ENCODE measurements at regions not wholly inside any gene's neighbourhood (a gene's known extent, or its start where the extent isn't known, plus 50 kb on each side); places are given as distances from the start of the nearest gene placed in this dataset.

DNA sequence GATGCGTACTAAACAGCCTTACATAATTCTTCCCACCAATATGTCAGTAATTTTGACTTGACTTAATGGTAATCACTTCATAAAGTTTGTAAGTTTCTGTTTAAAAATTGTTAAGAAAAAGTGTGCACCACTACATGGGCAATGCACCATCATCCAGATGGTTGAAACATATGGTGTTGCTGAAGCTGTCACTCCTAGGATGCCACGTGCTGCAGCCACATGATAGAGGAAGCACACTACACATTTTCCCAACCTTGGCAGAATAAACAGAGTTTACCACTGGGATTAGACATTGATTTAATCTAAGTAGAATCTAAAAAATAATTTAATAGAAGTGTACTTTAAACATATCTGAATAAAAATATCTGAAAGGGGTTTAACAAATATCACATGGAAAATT, 1209.9 kb downstream of the NSUN3 start:
- no peaks in the 10 kb centered on the region for H3K9me3 Mint-ChIP-seq (ENCODE audit: unreplicated experiment)

DNA sequence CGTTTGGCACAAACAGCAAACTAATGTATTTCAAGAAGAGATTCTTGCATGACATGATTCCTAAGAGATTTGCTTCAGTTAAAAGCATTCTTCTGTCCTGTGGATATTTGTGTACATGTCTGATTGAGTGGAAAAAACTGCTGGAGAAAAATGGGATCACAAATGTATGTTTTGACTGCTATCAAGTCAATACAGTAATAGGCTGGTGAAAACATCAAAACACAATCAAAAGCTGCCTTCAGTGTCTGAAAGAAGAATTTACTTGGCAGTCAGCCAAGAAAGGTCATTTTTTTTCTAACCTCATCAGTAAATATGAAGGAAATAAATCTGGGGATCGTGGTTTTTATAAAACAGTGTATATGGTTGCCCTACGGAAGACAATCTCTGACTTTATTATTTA, 1214.8 kb downstream of the NSUN3 start:
- FAIRE-seq (no peak), DNase-seq (ENCODE audit: low read depth) (no peak)
- Histone ChIP-seq H3K27ac (ENCODE audit: low read depth, low read length) (no peak overlapping the region), H3K9me3 (ENCODE audit: insufficient read depth, low read depth, low read length) (no peaks in the 10 kb centered on the region), H3K4me2 (ENCODE audit: low read length) (no peak overlapping the region), H3K27me3 (ENCODE audit: insufficient read depth, low read length) (no peaks in the 10 kb centered on the region), H2AFZ (ENCODE audit: low read depth, low read length) (no peak overlapping the region), H3K9ac (ENCODE audit: low read length) (no peak overlapping the region), H3K36me3 (ENCODE audit: insufficient read depth, low read length) (no peaks in the 10 kb centered on the region), H4K20me1 (ENCODE audit: insufficient read depth, low read length) (no peaks in the 10 kb centered on the region), H3K79me2 (ENCODE audit: insufficient read depth, low read length) (no peaks in the 10 kb centered on the region), H3K4me1 (ENCODE audit: insufficient read depth, low read length) (peaks cover 4% of the 10 kb centered on the region), H3K4me3 (ENCODE audit: insufficient read depth, low read depth, low read length) (no peak overlapping the region)
- TF ChIP-seq, protein P1, sequence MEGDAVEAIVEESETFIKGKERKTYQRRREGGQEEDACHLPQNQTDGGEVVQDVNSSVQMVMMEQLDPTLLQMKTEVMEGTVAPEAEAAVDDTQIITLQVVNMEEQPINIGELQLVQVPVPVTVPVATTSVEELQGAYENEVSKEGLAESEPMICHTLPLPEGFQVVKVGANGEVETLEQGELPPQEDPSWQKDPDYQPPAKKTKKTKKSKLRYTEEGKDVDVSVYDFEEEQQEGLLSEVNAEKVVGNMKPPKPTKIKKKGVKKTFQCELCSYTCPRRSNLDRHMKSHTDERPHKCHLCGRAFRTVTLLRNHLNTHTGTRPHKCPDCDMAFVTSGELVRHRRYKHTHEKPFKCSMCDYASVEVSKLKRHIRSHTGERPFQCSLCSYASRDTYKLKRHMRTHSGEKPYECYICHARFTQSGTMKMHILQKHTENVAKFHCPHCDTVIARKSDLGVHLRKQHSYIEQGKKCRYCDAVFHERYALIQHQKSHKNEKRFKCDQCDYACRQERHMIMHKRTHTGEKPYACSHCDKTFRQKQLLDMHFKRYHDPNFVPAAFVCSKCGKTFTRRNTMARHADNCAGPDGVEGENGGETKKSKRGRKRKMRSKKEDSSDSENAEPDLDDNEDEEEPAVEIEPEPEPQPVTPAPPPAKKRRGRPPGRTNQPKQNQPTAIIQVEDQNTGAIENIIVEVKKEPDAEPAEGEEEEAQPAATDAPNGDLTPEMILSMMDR (IDR thresholded peaks at IDR 0.05; ENCODE audit: insufficient read depth, low read depth, low read length), result no peak
- TF ChIP-seq EZH2 (IDR thresholded peaks at IDR 0.05; ENCODE audit: insufficient read depth, low read length), result no peak
- peaks cover 22% of the 10 kb centered on the region for H3K4me1 Mint-ChIP-seq (ENCODE audit: low read depth, unreplicated experiment)
- no peaks in the 10 kb centered on the region for H3K9me3 Mint-ChIP-seq (ENCODE audit: unreplicated experiment)
- H3K27me3 Mint-ChIP-seq (ENCODE audit: low read depth, unreplicated experiment), result no peaks in the 10 kb centered on the region
- H3K27ac Mint-ChIP-seq (ENCODE audit: unreplicated experiment), result no peak overlapping the region
- H3K36me3 Mint-ChIP-seq (ENCODE audit: low read depth, unreplicated experiment), result no peaks in the 10 kb centered on the region
- no peak overlapping the region for H3K4me3 Mint-ChIP-seq (ENCODE audit: unreplicated experiment)

More for the DNA sequence above, 1209.9 kb downstream of the NSUN3 start:
- FAIRE-seq, result no peak
- Histone ChIP-seq H3K9ac (ENCODE audit: low read length) (no peak overlapping the region), H3K4me2 (ENCODE audit: low read length) (no peak overlapping the region), H3K9me3 (ENCODE audit: insufficient read depth, low read depth, low read length) (no peaks in the 10 kb centered on the region), H3K27ac (ENCODE audit: low read depth, low read length) (no peak overlapping the region), H3K79me2 (ENCODE audit: insufficient read depth, low read length) (no peaks in the 10 kb centered on the region), H3K27me3 (ENCODE audit: insufficient read depth, low read length) (no peaks in the 10 kb centered on the region), H3K4me1 (ENCODE audit: insufficient read depth, low read length) (no peaks in the 10 kb centered on the region), H4K20me1 (ENCODE audit: insufficient read depth, low read length) (no peaks in the 10 kb centered on the region), H3K36me3 (ENCODE audit: insufficient read depth, low read length) (no peaks in the 10 kb centered on the region), H3K4me3 (ENCODE audit: insufficient read depth, low read depth, low read length) (no peak overlapping the region), H2AFZ (ENCODE audit: low read depth, low read length) (no peak overlapping the region)
- Mint-ChIP-seq H3K27me3 (ENCODE audit: low read depth, unreplicated experiment) (no peaks in the 10 kb centered on the region), H3K4me3 (ENCODE audit: unreplicated experiment) (no peak overlapping the region), H3K4me1 (ENCODE audit: low read depth, unreplicated experiment) (peaks cover 7% of the 10 kb centered on the region), H3K27ac (ENCODE audit: unreplicated experiment) (no peak overlapping the region), H3K36me3 (ENCODE audit: low read depth, unreplicated experiment) (no peaks in the 10 kb centered on the region)
- no peak for DNase-seq (ENCODE audit: low read depth)
- TF ChIP-seq, protein P1 (IDR thresholded peaks at IDR 0.05; ENCODE audit: insufficient read depth, low read depth, low read length), result no peak
- no peak for TF ChIP-seq EZH2 (IDR thresholded peaks at IDR 0.05; ENCODE audit: insufficient read depth, low read length)

DNA sequence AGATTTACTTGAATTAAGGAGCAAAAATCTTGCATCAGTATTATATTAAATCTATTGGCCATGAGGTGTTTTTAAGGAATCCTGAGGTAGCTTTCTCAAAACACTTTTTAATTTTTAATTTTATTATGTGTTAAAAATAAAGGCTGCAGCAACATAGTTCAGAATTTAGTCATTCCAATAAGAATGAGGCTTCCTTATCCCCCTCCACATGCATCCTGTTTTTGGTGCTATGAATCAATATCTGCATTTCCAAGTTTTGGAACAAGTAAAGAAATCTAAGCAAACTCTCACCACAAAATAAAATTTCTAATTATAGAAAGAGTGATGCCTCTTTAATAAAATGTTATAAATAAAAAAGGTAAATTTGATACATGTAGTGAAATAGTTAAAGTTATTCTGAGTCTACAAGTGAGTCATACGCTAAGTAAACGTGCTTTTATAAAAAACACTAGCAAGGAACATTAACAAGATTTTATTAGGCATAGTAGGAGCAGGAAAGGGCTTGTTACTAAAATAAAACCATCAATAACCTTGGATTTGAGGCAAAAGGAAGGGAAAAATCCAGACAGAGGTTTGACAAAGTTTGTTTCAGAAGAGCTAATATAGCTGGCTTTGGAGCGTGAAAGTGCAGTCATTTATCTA, 1218.0 kb downstream of the NSUN3 start:
- FAIRE-seq (no peak), DNase-seq (ENCODE audit: low read depth) (no peak)
- H3K36me3 ChIP-seq (ENCODE audit: insufficient read depth, low read length), result no peaks in the 10 kb centered on the region
- Mint-ChIP-seq H3K4me3 (ENCODE audit: unreplicated experiment) (no peak overlapping the region), H3K27me3 (ENCODE audit: low read depth, unreplicated experiment) (no peaks in the 10 kb centered on the region), H3K9me3 (ENCODE audit: unreplicated experiment) (no peaks in the 10 kb centered on the region), H3K4me1 (ENCODE audit: low read depth, unreplicated experiment) (peaks cover 22% of the 10 kb centered on the region), H3K27ac (ENCODE audit: unreplicated experiment) (no peak overlapping the region), H3K36me3 (ENCODE audit: low read depth, unreplicated experiment) (no peaks in the 10 kb centered on the region)
- no peak overlapping the region for H3K9ac ChIP-seq (ENCODE audit: low read length)
- H4K20me1 ChIP-seq (ENCODE audit: insufficient read depth, low read length), result no peaks in the 10 kb centered on the region
- no peak overlapping the region for H3K27ac ChIP-seq (ENCODE audit: low read depth, low read length)
- no peaks in the 10 kb centered on the region for H3K27me3 ChIP-seq (ENCODE audit: insufficient read depth, low read length)
- H3K4me3 ChIP-seq (ENCODE audit: insufficient read depth, low read depth, low read length), result no peak overlapping the region
- H3K4me1 ChIP-seq (ENCODE audit: insufficient read depth, low read length), result peaks cover 4% of the 10 kb centered on the region
- H3K9me3 ChIP-seq (ENCODE audit: insufficient read depth, low read depth, low read length), result no peaks in the 10 kb centered on the region
- peak overlapping the region; percentile 21 for H3K4me2 ChIP-seq (ENCODE audit: low read length)
- TF ChIP-seq, protein P1 (IDR thresholded peaks at IDR 0.05; ENCODE audit: insufficient read depth, low read depth, low read length), result no peak
- TF ChIP-seq EZH2 (IDR thresholded peaks at IDR 0.05; ENCODE audit: insufficient read depth, low read length), result no peak
- no peaks in the 10 kb centered on the region for H3K79me2 ChIP-seq (ENCODE audit: insufficient read depth, low read length)
- peak overlapping the region; percentile 39 for H2AFZ ChIP-seq (ENCODE audit: low read depth, low read length)

Data from astrocyte (in vitro differentiated cells and primary cell).